Upper lobe of left lung (tissue), 4 donors: ENCODE measurements at regions not wholly inside any gene's neighbourhood (a gene's known extent, or its start where the extent isn't known, plus 50 kb on each side); places are given as distances from the start of the nearest gene placed in this dataset.

Experiments used
- EP300 ChIP-seq, 4 donors: sonication (generic); formaldehyde crosslinking; IDR thresholded peaks; one replicate each; pipeline ENCODE4 v1.5.1; 2017; ENCODE audit warnings: antibody characterized with exemption in 4 of 4, control low read depth in 2 of 4
- TF ChIP-seq, protein P1 (sequence below), 6 experiments: fragments of 450-650 bp in 4 of 6; fragments of 200-600 bp in 2 of 6; sonication (generic) in 2 of 6; IDR thresholded peaks; one replicate each; pipeline ENCODE4 v1.5.1; 2016 to 2019; ENCODE audit warnings: antibody characterized with exemption in 6 of 6

DNA sequence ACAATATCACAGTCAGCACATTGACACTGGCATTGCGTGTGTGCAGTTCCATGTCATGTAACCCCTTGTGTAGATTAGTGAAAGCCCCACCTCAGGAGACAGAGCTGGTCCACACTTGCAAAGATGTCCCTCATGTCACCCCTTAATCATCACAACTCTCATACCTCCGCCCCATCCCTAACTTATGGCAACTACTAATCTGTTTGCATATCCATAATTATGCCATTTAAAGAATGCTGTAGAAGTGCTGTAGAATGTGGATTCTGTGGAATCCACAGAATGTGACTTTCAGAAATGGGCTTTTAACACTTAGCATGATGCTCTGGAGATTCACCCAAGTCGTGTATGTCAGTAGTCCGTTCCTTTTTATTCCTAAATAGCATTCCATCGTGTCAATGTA is 102.8 kb upstream of the VSTM2A start:
- TF ChIP-seq EP300 (IDR thresholded peaks at IDR 0.05): no peak
- TF ChIP-seq, protein P1, sequence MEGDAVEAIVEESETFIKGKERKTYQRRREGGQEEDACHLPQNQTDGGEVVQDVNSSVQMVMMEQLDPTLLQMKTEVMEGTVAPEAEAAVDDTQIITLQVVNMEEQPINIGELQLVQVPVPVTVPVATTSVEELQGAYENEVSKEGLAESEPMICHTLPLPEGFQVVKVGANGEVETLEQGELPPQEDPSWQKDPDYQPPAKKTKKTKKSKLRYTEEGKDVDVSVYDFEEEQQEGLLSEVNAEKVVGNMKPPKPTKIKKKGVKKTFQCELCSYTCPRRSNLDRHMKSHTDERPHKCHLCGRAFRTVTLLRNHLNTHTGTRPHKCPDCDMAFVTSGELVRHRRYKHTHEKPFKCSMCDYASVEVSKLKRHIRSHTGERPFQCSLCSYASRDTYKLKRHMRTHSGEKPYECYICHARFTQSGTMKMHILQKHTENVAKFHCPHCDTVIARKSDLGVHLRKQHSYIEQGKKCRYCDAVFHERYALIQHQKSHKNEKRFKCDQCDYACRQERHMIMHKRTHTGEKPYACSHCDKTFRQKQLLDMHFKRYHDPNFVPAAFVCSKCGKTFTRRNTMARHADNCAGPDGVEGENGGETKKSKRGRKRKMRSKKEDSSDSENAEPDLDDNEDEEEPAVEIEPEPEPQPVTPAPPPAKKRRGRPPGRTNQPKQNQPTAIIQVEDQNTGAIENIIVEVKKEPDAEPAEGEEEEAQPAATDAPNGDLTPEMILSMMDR (IDR thresholded peaks at IDR 0.05): no peak
